Inflammatory macrophage treated with lipopolysaccharide for 4 hours (primary cell): ENCODE measurements at regions not wholly inside any gene's neighbourhood (a gene's known extent, or its start where the extent isn't known, plus 50 kb on each side); places are given as distances from the start of the nearest gene placed in this dataset.
"Not testable (repeated sequence)": the region's sequence is repeated elsewhere in the genome, so short reads cannot be mapped to it uniquely, and the experiment has no call there.

Source experiments
- DNase-seq: peaks from one replicate; pipeline ENCODE4 v3.0.0-alpha.2; 2020

GRCh38 chr4:186819342-186820086, 95.9 kb upstream of the FAT1 start:
- no peak for DNase-seq

- DNase-seq = no peak
Measured at GRCh38 chr4:186820391-186820891, 96.8 kb upstream of the FAT1 start.

GRCh38 chr4:186823989-186824388, 100.3 kb upstream of the FAT1 start:
- no peak for DNase-seq

- no peak for DNase-seq
Measured at GRCh38 chr4:186825069-186825468, 101.4 kb upstream of the FAT1 start.

- no peak for DNase-seq
Measured at GRCh38 chr4:186826006-186826405, 102.3 kb upstream of the FAT1 start.

GRCh38 chr4:186826846-186827533, 103.3 kb upstream of the FAT1 start:
- DNase-seq = no peak

- DNase-seq = no peak
Measured at GRCh38 chr4:186827534-186827897, 103.9 kb upstream of the FAT1 start.

- no peak for DNase-seq
Measured at GRCh38 chr4:186829097-186829496, 105.4 kb upstream of the FAT1 start.

GRCh38 chr4:186829740-186830449, 106.2 kb upstream of the FAT1 start:
- DNase-seq = no peak

GRCh38 chr4:186831574-186831973, 107.9 kb upstream of the FAT1 start:
- DNase-seq = no peak

- DNase-seq = no peak
Measured at GRCh38 chr4:186832906-186833305, 109.2 kb upstream of the FAT1 start.

GRCh38 chr4:186837463-186837862, 113.8 kb upstream of the FAT1 start:
- not testable (repeated sequence) for DNase-seq

GRCh38 chr4:186838295-186838694, 114.6 kb upstream of the FAT1 start:
- no peak for DNase-seq

GRCh38 chr4:186839122-186840037, 115.7 kb upstream of the FAT1 start:
- DNase-seq = no peak

- no peak for DNase-seq
Measured at GRCh38 chr4:186840222-186840701, 116.6 kb upstream of the FAT1 start.

GRCh38 chr4:186840771-186841301, 117.2 kb upstream of the FAT1 start:
- DNase-seq = no peak

GRCh38 chr4:186844059-186844681, 120.5 kb upstream of the FAT1 start:
- DNase-seq = no peak

GRCh38 chr4:186845137-186845842, 121.6 kb upstream of the FAT1 start:
- DNase-seq = peak; percentile 19

GRCh38 chr4:186846426-186846825, 122.8 kb upstream of the FAT1 start:
- DNase-seq = no peak

- DNase-seq = not testable (repeated sequence)
Measured at GRCh38 chr4:186847429-186848131, 123.9 kb upstream of the FAT1 start.
